Right renal pelvis (tissue), 4 donors: ENCODE measurements at regions not wholly inside any gene's neighbourhood (a gene's known extent, or its start where the extent isn't known, plus 50 kb on each side); places are given as distances from the start of the nearest gene placed in this dataset.

Experiments used
- DNase-seq, 4 donors: peaks; one replicate each; pipeline ENCODE4 v3.0.0-alpha.2; 2013; ENCODE audit warnings: low read depth in 4 of 4, low spot score in 3 of 4, missing footprints in 1 of 4

DNA sequence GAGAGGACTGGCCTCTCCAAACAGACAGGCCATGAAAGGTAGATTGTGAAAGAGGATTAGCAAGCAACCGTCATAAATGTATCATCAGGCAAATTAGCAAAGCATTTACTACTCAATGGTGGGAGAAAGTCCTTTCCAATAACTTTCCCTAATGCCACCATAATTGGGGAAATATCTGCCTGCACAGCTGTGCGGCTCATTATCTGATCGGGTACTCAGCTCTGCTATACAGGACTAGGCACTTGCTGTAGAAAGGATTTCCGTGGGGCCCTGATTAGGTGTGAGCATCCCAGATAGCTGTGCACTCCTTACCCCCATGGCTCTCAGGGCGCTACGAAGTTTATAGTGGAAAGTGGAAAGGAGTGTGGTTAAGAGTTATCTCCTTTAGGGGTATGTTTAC, 309.7 kb upstream of the PLET1 start:
- DNase-seq, result no peak

DNA sequence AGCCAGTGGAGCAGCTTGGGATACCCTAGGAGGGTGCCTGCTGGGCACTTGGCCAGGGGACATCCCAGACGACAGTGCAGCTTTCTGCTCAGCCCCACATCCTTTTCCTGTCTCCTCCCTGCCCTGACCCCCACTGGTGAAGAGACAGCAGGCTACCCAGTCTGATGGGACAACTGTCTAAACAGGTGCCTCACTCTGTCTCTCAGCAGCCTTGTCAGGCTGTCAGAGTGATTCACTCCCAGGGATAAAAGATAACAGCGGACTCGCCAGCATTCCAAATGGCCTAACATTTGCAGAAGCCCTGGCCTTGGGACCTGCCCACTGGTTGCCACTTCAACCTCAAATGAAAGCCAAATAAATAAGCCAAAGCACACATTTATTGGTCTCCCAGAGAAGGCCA, 318.6 kb upstream of the PLET1 start:
- no peak for DNase-seq

- DNase-seq, result no peak
Observed at GRCh38 chr11:112580864-112581263, 320.2 kb upstream of the PLET1 start.

- no peak for DNase-seq
Observed at GRCh38 chr11:112581747-112582146, 321.1 kb upstream of the PLET1 start.

- no peak for DNase-seq
Observed at GRCh38 chr11:112582366-112582765, 321.7 kb upstream of the PLET1 start.

GRCh38 chr11:112583261-112583893, 322.7 kb upstream of the PLET1 start:
- DNase-seq, result no peak

GRCh38 chr11:112584672-112585071, 324.0 kb upstream of the PLET1 start:
- no peak for DNase-seq

GRCh38 chr11:112587664-112588063, 327.0 kb upstream of the PLET1 start:
- DNase-seq, result no peak

DNA sequence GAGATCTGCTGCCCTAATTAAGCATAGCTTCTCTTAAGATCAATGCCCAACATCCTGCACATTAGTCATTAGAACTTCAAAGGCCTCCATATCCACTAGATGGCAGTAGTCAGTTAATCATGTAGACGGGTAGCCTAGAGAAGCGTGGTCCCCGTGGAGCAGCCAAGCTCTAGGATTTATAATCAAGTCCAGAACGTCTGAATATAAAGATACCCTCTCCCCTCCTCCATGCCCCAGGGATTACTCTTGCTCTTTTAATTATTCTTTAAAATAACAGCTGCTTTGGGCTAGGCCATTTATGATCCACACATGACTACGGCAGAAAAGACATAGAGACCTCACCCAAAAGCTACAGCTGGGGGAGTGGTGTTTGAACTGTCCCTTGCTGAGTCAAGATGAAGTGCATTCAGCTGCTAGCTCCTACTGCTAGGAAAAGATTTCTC, 327.6 kb upstream of the PLET1 start:
- DNase-seq, result peak; percentile 70 to 82 (median 80)

GRCh38 chr11:112589155-112589554, 328.5 kb upstream of the PLET1 start:
- DNase-seq, result peak in 1 of 4 donors; percentile 38

DNA sequence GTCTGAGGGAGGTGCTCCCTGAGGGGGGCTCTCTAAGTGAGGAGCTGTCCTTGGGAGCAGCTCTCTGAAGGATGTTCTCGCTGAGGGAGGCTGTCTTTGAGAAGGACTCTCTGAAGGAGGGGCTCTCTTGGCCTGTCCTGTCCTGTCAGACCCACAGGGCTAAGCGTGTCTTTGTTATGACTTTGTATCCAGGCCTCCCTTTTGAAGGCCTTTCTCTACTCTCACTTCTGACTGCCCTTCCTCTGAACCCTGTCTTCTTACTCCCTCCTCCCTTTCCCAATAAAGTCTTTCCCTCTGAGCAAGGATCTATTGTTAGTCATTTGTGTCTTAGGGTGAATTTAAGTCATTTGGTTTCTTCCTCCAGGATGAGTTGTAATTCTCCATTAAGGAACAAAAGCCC, 330.1 kb upstream of the PLET1 start:
- DNase-seq, result no peak

DNA sequence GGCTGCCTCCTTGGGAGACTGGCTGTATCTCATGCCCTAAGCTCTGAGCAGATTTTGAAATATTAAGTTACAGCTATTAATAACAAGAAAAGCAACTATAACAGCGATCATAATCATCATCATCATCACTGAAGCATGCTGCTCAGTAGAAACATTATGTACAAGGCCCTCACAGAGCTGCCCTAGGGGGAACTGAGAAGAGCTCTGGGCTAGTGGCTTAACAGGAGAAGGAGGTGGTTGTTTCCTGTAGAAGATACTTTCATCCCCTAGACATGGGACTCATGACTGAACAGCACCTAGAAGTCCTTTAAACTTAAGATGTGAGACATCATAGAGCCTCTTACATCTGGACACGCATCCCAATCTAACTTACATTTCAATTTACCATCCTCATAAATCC, 332.8 kb upstream of the PLET1 start:
- no peak for DNase-seq

DNA sequence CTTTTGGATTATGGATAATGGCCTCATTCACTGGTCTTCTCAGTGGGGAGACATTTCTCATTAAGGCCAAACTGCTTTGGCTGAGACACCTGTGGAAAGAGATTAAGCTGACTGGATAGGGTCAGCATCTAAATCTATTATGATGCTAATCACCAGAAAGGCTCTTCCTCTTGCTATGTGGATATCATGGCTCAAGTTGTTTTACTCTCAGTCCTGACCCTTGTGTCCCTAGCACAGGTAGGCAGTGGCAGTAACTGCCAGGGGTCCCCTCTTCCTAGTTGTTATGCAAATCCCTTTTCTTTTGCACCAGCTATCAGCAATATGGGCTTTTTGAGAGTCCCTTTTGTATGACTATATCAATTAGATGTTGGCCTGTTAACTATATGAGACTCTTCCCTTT, 335.7 kb upstream of the PLET1 start:
- no peak for DNase-seq

DNA sequence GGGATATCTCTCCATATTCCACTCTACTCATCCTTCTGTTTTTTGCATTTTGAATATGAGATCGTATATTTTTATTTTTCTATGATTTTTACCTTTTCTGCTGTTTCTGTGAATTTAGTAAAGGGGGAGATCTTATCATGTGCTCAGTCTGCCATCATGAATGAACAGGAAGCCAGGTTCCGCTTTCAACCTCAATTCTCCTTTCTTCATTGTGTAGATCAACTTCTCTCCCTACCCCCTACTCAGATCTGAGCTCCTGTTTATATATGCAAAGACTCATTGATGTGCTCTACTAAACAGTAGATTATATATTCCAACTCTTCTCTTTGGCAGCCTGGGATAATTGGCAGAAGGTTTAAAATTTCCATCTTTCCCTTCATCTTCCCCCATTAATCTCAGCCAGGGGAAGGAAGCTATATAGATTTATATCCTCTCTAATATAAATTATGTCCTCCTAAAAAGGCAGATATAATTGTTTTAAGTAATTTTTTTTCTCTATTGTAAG, 336.7 kb upstream of the PLET1 start:
- no peak for DNase-seq

DNA sequence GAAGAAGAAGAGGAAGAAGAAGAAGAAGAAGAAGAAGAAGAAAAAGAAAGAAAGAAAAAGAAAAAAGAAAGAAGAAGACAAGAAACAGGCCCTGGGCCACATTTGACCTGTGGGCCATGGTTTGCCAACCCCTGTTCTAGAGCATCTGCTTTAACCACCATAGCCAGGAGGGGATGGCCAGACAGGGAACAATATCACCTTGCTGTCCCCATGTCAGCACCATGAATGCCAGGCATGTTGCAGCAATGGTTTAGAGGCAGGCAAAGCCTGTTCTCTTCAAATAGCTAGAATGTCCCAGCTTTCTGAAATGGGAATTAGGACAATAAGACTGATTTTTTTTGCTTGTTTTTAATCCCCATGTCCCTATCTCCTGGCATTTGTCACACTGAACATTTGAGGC, 338.6 kb upstream of the PLET1 start:
- DNase-seq, result no peak

DNA sequence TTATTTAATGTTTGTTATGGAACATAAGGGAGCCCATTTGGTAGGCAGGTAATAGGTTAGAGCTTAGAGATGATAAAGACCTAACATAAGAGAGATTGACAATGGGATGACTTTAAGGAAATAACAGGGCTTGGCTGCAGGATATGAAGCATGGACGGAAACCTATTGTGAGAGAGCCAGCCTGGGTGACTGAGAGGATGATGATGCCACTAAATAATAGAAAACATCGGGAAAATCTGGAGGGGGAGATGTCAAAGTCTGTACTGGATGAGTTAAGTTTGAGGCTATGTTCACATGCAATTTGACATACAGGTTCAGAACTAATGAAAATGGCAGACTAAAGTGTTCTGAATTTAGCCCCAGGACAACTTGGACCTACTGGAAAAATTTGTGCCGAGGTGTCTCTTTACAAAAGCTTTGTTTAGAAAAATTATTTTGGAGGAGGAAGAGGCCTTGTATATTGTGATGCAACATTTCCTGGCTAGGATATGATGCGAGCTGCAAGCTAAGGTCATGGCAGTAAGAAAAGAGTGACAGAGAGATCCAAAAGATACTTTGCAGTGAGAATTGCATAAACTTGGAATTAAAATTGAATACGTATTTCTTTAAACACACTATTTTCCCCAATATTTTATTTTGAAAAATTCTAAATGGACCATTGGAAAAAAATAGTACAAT, 339.3 kb upstream of the PLET1 start:
- no peak for DNase-seq

DNA sequence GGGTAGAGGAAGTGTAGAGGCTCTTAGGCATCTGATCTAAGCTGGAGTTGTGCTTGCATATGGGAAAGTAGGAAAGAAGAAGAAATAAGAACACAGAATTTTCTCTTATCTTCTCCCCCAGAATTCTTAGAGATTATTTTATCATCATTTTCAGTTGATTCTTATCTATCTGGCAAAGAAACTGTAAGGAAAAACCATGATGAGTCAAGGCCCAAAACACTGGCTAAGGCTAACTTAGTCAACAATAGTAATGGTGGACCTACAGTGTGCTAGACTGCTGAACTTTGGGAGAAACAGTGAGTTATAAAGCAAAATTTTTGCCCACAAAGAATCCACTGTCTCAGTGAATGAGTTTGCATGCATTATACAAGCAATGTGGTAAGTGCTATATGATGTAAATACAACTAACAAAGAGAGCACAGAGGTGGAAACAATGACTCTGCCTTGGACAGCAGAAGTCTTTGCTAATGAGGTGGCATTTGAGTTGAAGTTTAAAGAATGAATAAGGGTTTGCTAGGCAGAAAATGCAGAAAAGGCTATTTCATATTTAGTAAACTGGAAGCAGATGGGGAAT, 344.5 kb upstream of the PLET1 start:
- no peak for DNase-seq

DNA sequence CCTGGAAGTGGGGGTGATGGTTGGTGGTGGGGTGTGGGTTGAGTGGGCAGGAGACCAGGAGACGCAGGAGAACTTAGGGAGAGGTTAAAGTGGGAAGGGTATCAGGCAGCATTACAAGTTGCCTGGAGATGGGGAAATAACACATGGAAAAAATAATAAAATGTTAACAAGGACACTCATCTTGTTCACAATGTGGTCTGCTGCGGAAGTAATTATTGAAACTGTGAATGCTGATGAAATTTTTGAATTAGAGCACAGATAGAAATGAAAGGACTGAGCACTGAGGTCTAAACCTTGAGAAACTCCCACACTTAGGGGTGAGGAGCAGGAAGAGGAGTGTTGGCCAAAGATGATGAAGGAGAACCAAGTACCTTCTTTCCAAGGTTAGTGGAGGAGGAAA, 346.0 kb upstream of the PLET1 start:
- no peak for DNase-seq

DNA sequence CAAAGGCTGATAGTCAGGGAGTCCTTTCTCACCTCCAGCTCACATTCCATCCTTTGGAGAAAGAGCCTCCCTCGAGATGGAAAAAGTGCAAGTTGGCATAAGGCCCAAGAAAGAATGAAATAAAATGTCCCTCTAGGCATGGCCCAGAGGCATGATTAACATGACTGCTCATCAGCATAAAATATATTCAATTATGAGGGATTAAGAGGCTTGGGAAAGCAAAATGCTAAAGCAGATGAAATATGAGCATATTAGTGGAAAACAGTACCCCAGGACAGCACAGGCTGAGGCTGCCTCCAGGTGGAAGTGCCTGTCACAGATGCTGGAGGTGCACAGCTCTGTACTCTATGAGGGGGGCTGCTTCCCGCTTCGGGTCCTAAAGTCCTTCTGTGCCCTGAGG, 347.8 kb upstream of the PLET1 start:
- DNase-seq, result no peak

- no peak for DNase-seq
Observed at GRCh38 chr11:112610494-112610893, 349.8 kb upstream of the PLET1 start.

DNA sequence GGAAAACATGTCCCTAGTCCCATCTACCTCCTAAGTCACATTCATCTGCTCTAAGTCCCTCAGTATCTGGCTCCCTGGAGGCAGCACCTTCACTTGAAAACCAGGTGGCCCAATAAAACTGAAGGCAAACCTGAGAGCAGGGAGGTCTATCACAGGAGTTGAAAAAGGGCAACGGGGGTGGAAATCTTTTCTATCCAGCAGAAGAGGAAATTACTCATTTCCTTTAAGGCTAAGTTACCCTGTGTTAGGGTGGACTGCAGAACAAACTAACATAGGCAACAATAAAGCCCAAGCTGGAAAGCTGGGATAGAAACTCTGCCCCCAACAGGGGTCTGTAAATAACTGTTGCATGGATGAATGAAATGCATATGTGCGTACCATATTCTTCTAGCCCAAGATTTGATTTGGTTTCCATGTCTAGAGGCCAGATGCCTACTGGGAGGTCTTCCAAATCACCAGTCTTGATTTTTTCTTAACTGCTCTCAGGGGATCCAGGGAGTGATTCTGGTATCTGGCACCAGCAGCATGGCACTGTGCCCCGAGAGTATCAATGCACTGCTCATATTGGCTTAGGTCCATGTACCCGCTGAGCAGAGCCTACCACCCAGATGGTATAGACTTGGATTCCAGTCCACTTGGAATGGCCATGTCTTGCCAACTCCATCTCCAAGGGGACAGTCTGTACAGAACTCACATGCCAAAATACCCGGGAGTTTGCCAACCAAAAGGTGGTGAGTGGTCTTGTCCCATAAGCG, 350.0 kb upstream of the NCAM1 start:
- DNase-seq, result no peak
